Vagina (tissue), 2 donors: ENCODE measurements at regions not wholly inside any gene's neighbourhood (a gene's known extent, or its start where the extent isn't known, plus 50 kb on each side); places are given as distances from the start of the nearest gene placed in this dataset.

Experiments
- CTCF ChIP-seq, 3 experiments: fragments of 450-650 bp in 2 of 3; fragments of 200-600 bp in 1 of 3; sonication (generic) in 1 of 3; IDR thresholded peaks; one replicate each; pipeline ENCODE4 v1.5.1; 2017 to 2019; ENCODE audit warnings: antibody characterized with exemption in 3 of 3, mild to moderate bottlenecking in 2 of 3, moderate library complexity in 2 of 3
- POLR2A ChIP-seq, 2 donors: fragments of 450-650 bp; IDR thresholded peaks; one replicate each; pipeline ENCODE4 v1.6.1; 2017; ENCODE audit warnings: antibody characterized with exemption in 2 of 2, mild to moderate bottlenecking in 2 of 2, moderate library complexity in 2 of 2

GRCh38 chr6:27812805-27813492 lies 99.2 kb downstream of the OR2B2 start:
- TF ChIP-seq CTCF (IDR thresholded peaks at IDR 0.05) (no peak), POLR2A (IDR thresholded peaks at IDR 0.05) (no peak)
